HG02571 (cell line): ENCODE measurements at regions not wholly inside any gene's neighbourhood (a gene's known extent, or its start where the extent isn't known, plus 50 kb on each side); places are given as distances from the start of the nearest gene placed in this dataset.
"Not testable (repeated sequence)": the region's sequence is repeated elsewhere in the genome, so short reads cannot be mapped to it uniquely, and the experiment has no call there.

Experiments used
- ATAC-seq: cut with Tn5 transposase; IDR thresholded peaks from one replicate; pipeline ENCODE4 v1.9.1; 2021; ENCODE audit warnings: mild to moderate bottlenecking, moderate library complexity; ENCODE audit not compliant: unreplicated experiment

- no peak for ATAC-seq
Measured at GRCh38 chr3:124132813-124133212, 140.9 kb upstream of the ROPN1 start.

GRCh38 chr3:124133366-124133940, 141.5 kb upstream of the ROPN1 start:
- no peak for ATAC-seq

GRCh38 chr3:124137216-124137615, 145.3 kb upstream of the ROPN1 start:
- no peak for ATAC-seq

GRCh38 chr3:124138148-124138547, 146.2 kb upstream of the ROPN1 start:
- no peak for ATAC-seq

GRCh38 chr3:124140746-124141145, 148.8 kb upstream of the ROPN1 start:
- ATAC-seq, result no peak

GRCh38 chr3:124142389-124142970, 150.6 kb upstream of the ROPN1 start:
- no peak for ATAC-seq

GRCh38 chr3:124143047-124143446, 151.1 kb upstream of the ROPN1 start:
- ATAC-seq, result no peak

- ATAC-seq, result no peak
Measured at GRCh38 chr3:124144035-124144814, 152.3 kb upstream of the ROPN1 start.

GRCh38 chr3:124147429-124147828, 155.5 kb upstream of the ROPN1 start:
- no peak for ATAC-seq

GRCh38 chr3:124147946-124148345, 156.0 kb upstream of the ROPN1 start:
- ATAC-seq, result no peak

GRCh38 chr3:124149081-124149480, 157.2 kb upstream of the ROPN1 start:
- ATAC-seq, result no peak

- ATAC-seq, result no peak
Measured at GRCh38 chr3:124149771-124150170, 157.8 kb upstream of the ROPN1 start.

GRCh38 chr3:124152891-124153290, 161.0 kb upstream of the ROPN1 start:
- ATAC-seq, result not testable (repeated sequence)

GRCh38 chr3:124156866-124157712, 165.2 kb upstream of the ROPN1 start:
- no peak for ATAC-seq

- ATAC-seq, result no peak
Measured at GRCh38 chr3:124157748-124158147, 165.8 kb upstream of the ROPN1 start.

GRCh38 chr3:124158168-124158881, 166.4 kb upstream of the ROPN1 start:
- ATAC-seq, result no peak

GRCh38 chr3:124161448-124161847, 169.5 kb upstream of the ROPN1 start:
- ATAC-seq, result no peak

- no peak for ATAC-seq
Measured at GRCh38 chr3:124163689-124164088, 171.8 kb upstream of the ROPN1 start.

- no peak for ATAC-seq
Measured at GRCh38 chr3:124168271-124168670, 176.3 kb upstream of the ROPN1 start.

- ATAC-seq, result no peak
Measured at GRCh38 chr3:124172283-124172682, 180.4 kb upstream of the ROPN1 start.

GRCh38 chr3:124172816-124173215, 180.9 kb upstream of the ROPN1 start:
- ATAC-seq, result no peak
